K562 (cell line): ENCODE measurements at regions not wholly inside any gene's neighbourhood (a gene's known extent, or its start where the extent isn't known, plus 50 kb on each side); places are given as distances from the start of the nearest gene placed in this dataset.

Experiments used
- C11orf30 ChIP-seq: fragments of 450-650 bp; IDR thresholded peaks from 2 replicates; pipeline ENCODE4 v1.6.1; 2016; ENCODE audit warnings: low read depth, mild to moderate bottlenecking
- CC2D1A ChIP-seq: fragments of 450-650 bp; IDR thresholded peaks from 2 replicates; pipeline ENCODE4 v1.6.1; 2017; ENCODE audit warnings: mild to moderate bottlenecking
- CREB1 ChIP-seq, 2 experiments: sonication (generic) in 1 of 2; formaldehyde crosslinking in 1 of 2; IDR thresholded peaks; 2 replicates each; pipeline versions ENCODE4 v1.6.1 to v1.8.0; 2012 to 2022; ENCODE audit warnings: inconsistent platforms in 1 of 2, mild to moderate bottlenecking in 1 of 2, missing genetic modification reagents in 1 of 2, moderate library complexity in 1 of 2
- DMBX1 ChIP-seq: fragments of 250-450 bp; sonication (Bioruptor Pico); IDR thresholded peaks from 2 replicates; pipeline ENCODE4 v1.8.0; 2022; ENCODE audit warnings: inconsistent platforms, mild to moderate bottlenecking, moderate library complexity, borderline replicate concordance
- E2F6 ChIP-seq, 2 experiments: IDR thresholded peaks; 2 replicates each; pipeline ENCODE4 v1.6.1; 2011; ENCODE audit warnings: borderline replicate concordance in 1 of 2, control low read depth in 1 of 2, low read depth in 1 of 2, low read length in 1 of 2, mild to moderate bottlenecking in 1 of 2, mixed read lengths in 1 of 2, moderate library complexity in 1 of 2; ENCODE audit not compliant: insufficient read depth in 1 of 2, insufficient read length in 1 of 2, poor library complexity in 1 of 2, severe bottlenecking in 1 of 2; ENCODE audit errors: extremely low read depth in 1 of 2
- ESRRA ChIP-seq: fragments of 450-650 bp; IDR thresholded peaks from 2 replicates; pipeline ENCODE4 v1.6.1; 2014; ENCODE audit warnings: low read depth, mild to moderate bottlenecking, moderate library complexity, borderline replicate concordance
- HMGN3 ChIP-seq: IDR thresholded peaks from 2 replicates; pipeline ENCODE4 v1.6.1; 2011; ENCODE audit warnings: borderline replicate concordance, low read depth, mild to moderate bottlenecking, mixed read lengths, low read length; ENCODE audit not compliant: insufficient read length; ENCODE audit errors: extremely low read depth
- MYC ChIP-seq, 2 experiments: fragments of 250-450 bp in 1 of 2; sonication (Bioruptor Pico) in 1 of 2; IDR thresholded peaks; 2 replicates each; pipeline versions ENCODE4 v1.5.1 to v1.6.1; 2012 to 2021; ENCODE audit warnings: low read depth in 2 of 2, borderline replicate concordance in 1 of 2, improper control_type of control experiment in 1 of 2, low read length in 1 of 2, mild to moderate bottlenecking in 1 of 2, moderate library complexity in 1 of 2
- PRPF4 ChIP-seq: fragments of 200-400 bp; formaldehyde crosslinking; IDR thresholded peaks from one replicate; pipeline ENCODE4 v1.6.1; 2017; ENCODE audit warnings: low read length, low read depth, mild to moderate bottlenecking; ENCODE audit not compliant: insufficient read depth, poor library complexity, severe bottlenecking
- RBFOX2 ChIP-seq: fragments of 200-400 bp; formaldehyde crosslinking; IDR thresholded peaks from 2 replicates; pipeline ENCODE4 v1.6.1; 2017; ENCODE audit warnings: low read depth, mild to moderate bottlenecking, low read length, moderate library complexity
- RNF2 ChIP-seq: sonication (generic); IDR thresholded peaks from 2 replicates; pipeline ENCODE4 v1.6.1; 2016
- SIN3A ChIP-seq, 2 experiments: fragments of 150-350 bp in 1 of 2; IDR thresholded peaks; 2 replicates each; pipeline ENCODE4 v1.6.1; 2011 to 2016; ENCODE audit warnings: borderline replicate concordance in 2 of 2, low read depth in 2 of 2, low read length in 2 of 2, mild to moderate bottlenecking in 2 of 2, moderate library complexity in 2 of 2; ENCODE audit not compliant: control insufficient read depth in 1 of 2
- USF1 ChIP-seq: sonication (generic); formaldehyde crosslinking; IDR thresholded peaks from 2 replicates; pipeline ENCODE4 v1.9.0; 2022; ENCODE audit warnings: mild to moderate bottlenecking, missing genetic modification reagents
- ZNF318 ChIP-seq, 2 experiments: fragments of 450-650 bp; IDR thresholded peaks; 2 replicates each; pipeline ENCODE4 v1.6.1; 2016; ENCODE audit warnings: mild to moderate bottlenecking in 2 of 2, borderline replicate concordance in 1 of 2, low read depth in 1 of 2, moderate library complexity in 1 of 2
- TF ChIP-seq, protein P1 (sequence below): sonication (generic); formaldehyde crosslinking; IDR thresholded peaks from 2 replicates; pipeline ENCODE4 v1.8.0; 2022; ENCODE audit warnings: missing genetic modification reagents, mild to moderate bottlenecking, borderline replicate concordance

DNA sequence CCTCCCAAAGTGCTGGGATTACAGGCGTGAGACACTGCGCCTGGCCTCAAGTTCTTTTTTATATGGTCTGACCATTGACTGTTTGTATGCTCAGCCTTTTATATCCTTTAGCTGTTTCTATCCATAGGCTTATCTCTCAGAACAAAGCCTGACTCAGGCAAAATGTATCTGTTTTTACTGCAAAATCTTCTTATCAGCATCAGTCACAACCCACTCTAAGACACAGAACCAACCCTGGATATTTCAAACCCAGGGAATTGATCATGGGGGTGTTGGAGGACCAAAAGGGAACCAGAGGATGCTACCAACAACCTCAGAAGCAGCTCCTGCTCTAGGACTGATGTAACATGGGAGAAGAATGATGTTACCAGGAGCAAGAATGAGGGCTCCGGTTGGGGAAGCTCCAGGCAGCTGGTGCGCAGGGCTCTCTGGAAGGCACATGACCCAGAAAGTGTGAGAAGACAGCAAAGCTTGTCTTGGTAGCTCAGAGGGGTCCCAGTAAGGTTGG is 75.3 kb upstream of the NCK2 start (continued):
- TF ChIP-seq USF1 (CRISPR knock-in tag) (no peak), RBFOX2 (no peak), CREB1 (IDR thresholded peaks at IDR 0.05) (no peak), CREB1 (CRISPR knock-in tag; IDR thresholded peaks at IDR 0.05) (no peak), MYC (IDR thresholded peaks at IDR 0.05; ENCODE audit: low read depth, low read length) (0 out of 2 replicates have a peak, but pooled peaks have one; percentile 11), MYC (CRISPR knock-in tag; IDR thresholded peaks at IDR 0.05; ENCODE audit: borderline replicate concordance, low read depth) (no peak), HMGN3 (no peak), PRPF4 (no peak), E2F6 (IDR thresholded peaks at IDR 0.05; ENCODE audit: borderline replicate concordance in 1 of 2, extremely low read depth in 1 of 2, insufficient read depth in 1 of 2, insufficient read length in 1 of 2, low read depth in 1 of 2, low read length in 1 of 2, poor library complexity in 1 of 2, severe bottlenecking in 1 of 2) (no peak), ZNF318 (IDR thresholded peaks at IDR 0.05; ENCODE audit: borderline replicate concordance in 1 of 2, low read depth in 1 of 2) (no peak), C11orf30 (peak; percentile 85), CC2D1A (peak; percentile 92), DMBX1 (CRISPR knock-in tag) (no peak), SIN3A (IDR thresholded peaks at IDR 0.05; ENCODE audit: borderline replicate concordance in 2 of 2, control insufficient read depth in 1 of 2, low read depth in 2 of 2, low read length in 2 of 2) (no peak), ESRRA (no peak), RNF2 (no peak)
- TF ChIP-seq, protein P1, sequence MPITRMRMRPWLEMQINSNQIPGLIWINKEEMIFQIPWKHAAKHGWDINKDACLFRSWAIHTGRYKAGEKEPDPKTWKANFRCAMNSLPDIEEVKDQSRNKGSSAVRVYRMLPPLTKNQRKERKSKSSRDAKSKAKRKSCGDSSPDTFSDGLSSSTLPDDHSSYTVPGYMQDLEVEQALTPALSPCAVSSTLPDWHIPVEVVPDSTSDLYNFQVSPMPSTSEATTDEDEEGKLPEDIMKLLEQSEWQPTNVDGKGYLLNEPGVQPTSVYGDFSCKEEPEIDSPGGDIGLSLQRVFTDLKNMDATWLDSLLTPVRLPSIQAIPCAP (CRISPR knock-in tag), result no peak
